ENCODE measurements at regions not wholly inside any gene's neighbourhood (a gene's known extent, or its start where the extent isn't known, plus 50 kb on each side); places are given as distances from the start of the nearest gene placed in this dataset.

DNA sequence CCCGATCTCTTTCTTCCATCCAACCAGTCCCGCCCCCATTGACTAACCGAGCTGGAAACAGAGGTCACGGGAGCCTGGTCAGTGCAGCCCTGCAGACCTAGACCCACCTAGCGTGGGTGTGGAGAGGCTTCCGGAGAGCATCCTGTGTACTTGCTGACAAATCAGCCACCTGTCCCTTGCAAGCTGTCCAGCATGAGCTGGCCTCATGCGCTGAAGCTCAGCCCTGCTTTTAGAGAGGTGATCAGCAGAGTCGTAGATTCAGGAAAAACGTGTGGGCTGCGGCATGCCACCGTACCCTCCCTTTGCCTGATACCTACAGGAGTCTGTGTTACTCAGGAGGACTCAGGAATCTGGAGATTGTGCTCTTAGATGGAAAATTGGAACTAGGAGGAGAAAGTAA is 80.3 kb upstream of the UQCRFS1 start:
- no peak for DNase-seq

GRCh38 chr19:29293736-29294342 is 80.9 kb upstream of the UQCRFS1 start:
- DNase-seq = peak in 1 of 2 experiments; percentile 19

- no peak for DNase-seq
Observed at GRCh38 chr19:29294343-29294811, 81.4 kb upstream of the UQCRFS1 start.

- no peak for DNase-seq
Observed at GRCh38 chr19:29295285-29295684, 82.3 kb upstream of the UQCRFS1 start.

GRCh38 chr19:29297381-29297780 is 84.4 kb upstream of the UQCRFS1 start:
- no peak for DNase-seq

- no peak for DNase-seq
Observed at GRCh38 chr19:29299416-29300380, 86.7 kb upstream of the UQCRFS1 start.

DNA sequence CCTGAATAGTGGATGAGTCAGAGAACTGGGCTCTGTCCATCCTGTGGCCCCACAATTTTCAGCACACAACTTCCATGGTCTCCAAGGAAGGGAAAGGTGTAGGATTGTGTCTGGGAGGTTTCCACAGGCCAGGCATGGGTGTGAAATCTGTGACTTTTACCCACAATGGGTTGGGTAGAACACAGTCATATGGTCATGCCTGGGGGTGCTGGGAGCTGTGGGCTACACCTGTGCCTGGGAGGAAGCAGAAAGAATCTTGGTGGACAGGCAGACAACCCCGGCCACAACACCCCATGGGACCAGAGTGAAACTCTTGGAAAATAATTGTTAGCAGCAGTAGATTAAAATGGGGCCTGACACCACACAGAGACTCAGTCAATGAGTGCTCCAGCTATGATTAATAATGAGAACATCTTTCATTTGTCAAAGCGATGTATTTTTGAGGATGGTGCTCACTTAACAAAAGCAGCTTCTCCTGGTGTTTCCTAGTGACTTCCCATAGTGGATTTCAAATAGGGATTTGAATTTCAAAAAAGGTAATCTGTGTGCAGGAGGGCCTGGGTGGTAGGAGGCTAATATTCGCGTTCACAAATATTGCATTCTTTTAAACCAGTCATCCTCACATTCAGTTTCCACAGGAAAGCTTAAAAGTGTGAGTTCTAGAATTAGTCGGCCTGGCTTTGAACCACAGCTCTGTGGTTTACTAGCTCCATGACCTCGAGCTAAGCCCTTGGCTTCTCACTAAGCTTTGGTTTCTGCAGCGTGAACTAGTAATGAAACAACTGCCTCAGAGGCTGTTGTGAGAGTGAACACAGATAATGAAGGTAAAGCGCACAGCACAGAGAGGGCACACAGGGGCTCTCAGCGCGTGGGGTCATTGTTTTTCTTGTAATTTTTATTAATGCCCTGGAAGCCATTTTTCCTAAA is 89.3 kb upstream of the UQCRFS1 start:
- DNase-seq = peak in 1 of 2 experiments; percentile 19

- DNase-seq = no peak
Observed at GRCh38 chr19:29303069-29303718, 90.2 kb upstream of the UQCRFS1 start.

DNA sequence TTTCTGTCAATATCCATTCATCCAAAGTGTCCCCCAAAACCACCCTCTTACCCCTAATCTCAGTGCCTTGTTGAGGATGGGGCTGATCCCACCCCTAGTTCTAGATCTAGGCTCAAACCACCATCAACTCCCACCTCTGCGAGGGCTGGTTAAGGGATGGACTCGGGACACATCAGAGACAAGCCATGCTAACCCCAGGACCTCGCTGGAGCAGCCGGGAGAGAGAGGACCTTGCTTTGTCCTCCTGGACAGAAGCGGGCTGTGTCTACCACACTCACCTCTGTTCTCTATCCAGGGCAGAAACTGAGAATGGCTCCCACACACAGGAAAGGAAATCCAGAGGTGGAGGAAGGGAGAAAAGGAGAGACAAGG is 90.8 kb upstream of the UQCRFS1 start:
- no peak for DNase-seq

DNA sequence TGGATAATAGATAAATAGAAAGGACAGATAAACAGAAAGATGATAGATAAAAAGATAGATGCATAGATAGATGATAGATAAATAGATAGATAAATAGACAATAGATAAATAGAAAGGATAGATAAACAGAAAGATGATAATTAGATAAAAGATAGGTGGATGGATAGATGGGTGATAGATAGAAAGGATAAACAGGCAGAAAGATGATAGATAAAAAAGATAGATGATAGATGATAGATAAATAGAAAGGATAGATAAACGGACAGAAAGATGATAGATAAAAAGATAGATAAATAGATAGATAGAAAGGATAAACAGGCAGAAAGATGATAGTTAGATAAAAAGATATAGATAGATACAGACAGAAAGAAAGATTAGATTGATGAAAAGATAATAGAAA is 92.3 kb upstream of the UQCRFS1 start:
- DNase-seq = no peak

DNA sequence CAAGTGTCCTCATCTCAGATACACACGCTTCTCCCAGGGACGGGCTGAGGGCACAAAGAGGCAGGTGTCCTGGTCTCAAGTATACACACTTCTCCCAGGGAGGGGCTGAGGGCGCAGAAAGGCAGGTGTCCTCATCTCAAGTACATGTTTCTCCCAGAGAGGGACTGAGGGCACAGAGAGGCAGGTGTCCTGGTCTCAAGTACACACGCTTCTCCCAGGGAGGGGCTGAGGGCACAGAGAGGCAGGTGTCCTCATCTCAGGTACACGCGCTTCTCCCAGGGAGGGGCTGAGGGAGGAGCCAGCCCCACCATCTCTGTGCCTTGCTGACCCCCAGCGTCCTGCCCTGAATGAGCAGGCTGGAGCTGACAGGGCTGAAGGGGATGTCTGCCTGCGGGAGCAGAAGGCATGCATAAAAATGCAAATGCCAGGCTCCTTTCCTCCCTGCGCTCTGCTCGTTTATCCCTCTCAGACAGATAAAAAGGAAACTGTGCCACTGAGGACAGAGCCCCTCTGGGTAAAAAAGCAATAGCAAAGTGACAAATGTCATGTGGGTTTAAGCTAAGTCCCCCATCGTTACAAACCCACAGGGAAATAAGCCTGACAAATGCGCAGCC is 96.1 kb upstream of the UQCRFS1 start:
- no peak for DNase-seq

GRCh38 chr19:29309637-29310036 is 96.7 kb upstream of the UQCRFS1 start:
- no peak for DNase-seq

DNA sequence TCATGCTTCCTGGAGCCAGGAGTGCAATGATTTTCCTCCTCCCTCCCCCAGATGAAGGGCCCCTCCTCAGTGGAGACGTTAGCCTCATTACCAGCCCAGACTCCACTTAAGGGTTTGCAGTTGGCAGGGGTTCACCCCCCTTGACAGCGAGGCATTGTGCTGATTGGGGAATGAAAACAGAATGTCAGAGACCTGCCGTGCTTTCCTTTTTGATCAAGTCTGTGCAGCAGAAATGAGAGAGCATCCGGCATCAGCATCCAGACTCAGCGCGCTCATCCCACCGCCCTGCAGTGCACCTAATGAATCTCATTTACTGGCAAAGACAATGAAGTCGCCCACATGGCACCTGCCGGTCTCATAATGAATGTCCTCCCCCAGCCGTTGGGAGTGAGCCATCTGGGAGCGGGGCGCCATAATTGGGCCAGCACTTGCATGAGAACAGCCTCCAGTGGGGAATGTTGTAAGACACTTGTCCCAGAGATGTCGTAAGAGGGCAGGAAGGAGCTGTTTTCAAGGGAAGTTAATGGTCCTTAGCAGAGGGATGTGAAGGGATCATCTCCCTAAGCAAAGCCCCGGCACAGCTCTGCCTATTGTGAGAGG is 98.3 kb upstream of the UQCRFS1 start:
- DNase-seq = no peak

DNA sequence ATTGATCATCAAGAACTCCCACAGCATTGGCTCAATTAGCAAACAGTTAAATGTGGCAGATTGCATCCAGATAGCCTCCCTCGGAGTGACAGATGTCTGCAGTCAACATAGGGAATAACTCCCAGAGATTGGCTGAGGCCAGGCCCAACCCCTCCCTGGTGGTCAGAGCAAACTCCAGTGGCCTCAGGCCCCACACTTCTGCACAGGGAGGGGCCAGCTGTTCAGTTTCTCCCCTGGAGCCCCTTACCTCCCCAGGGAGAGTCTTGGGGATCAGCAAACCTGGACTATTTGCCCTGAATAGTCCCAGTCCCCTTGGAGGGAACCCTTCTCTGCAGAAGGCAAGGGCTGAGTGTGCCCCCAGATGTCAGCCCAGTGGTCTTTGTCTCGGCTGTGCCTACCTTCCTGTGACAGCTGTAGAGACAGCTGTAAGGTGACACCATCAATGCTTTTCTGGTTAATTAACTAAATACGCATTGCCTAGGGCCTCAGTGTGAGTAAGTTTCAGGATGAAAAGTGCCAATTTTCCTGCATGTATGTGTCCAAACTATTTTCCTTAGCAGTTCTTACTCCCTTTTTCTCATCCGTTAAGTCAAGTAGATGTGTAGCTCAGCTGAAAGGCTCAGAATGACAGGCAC is 102.7 kb upstream of the UQCRFS1 start:
- no peak for DNase-seq

GRCh38 chr19:29318581-29318980 is 105.6 kb upstream of the UQCRFS1 start:
- no peak for DNase-seq

- DNase-seq = no peak
Observed at GRCh38 chr19:29320086-29320485, 107.1 kb upstream of the UQCRFS1 start.

DNA sequence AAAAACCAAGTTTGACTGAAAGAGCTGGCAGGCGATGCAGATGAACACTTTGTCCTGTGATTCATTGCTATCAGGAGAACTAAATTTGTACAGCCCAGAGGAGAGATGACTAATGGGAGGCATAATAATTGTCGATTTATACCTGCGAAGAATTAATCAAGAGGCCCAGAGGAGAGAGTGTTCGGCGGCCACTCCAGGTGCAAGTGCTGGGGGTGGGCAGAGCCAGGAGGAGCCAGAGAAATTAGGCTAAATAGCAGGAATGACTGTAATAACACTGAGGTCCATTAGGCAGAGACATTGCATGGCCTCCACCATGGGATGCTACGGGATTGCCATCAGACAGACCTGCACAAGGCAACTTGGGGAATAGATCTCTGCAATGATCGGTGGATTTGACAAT is 107.7 kb upstream of the UQCRFS1 start:
- DNase-seq = no peak

DNA sequence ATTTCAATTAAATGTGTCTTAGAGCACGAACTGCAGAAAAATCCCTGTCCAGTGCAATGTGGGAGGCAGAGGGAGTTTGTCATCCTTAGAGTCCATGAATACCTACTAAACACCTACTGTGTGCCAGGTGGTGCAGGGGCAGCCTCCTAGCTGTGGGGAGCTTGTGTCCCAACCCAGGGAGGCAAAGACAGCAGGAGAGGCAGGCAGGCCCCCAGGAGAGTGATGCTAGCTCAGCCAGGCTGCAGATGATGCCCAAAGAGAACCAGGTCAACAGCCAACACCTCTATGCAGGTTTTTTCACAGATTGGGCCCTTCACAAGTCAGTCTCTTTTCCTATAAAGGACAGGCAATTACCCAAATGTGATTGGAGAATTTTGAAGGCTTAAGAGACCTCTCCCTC is 108.2 kb upstream of the UQCRFS1 start:
- no peak for DNase-seq

DNA sequence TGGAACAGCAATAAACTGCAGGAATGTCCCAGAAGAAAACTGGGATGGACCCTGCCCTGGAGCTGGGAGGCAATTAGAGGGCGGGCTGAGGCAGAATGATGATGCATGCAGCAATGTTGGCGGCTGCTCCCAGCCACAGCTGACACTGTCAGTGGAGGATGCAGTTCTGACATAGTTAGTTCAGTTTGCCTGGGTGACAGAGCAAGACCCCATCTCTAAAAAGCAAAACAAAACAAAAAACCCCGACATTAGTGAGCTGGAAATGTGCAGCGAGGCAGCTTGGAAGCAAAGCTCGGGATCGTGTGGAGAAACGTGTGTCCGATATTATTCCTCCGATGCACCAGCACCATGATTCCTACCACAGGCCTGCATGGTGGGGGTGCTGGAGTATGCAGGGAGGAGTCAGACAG is 110.1 kb upstream of the UQCRFS1 start:
- DNase-seq = no peak

- no peak for DNase-seq
Observed at GRCh38 chr19:29323440-29324290, 110.7 kb upstream of the UQCRFS1 start.
